ENCODE measurements at regions not wholly inside any gene's neighbourhood (a gene's known extent, or its start where the extent isn't known, plus 50 kb on each side); places are given as distances from the start of the nearest gene placed in this dataset.
"Not testable (repeated sequence)": the region's sequence is repeated elsewhere in the genome, so short reads cannot be mapped to it uniquely, and the experiment has no call there.

- no peak for DNase-seq (ENCODE audit: low spot score)
Observed at GRCh38 chr21:25240974-25241373, 366.3 kb downstream of the MRPL39 start.

DNA sequence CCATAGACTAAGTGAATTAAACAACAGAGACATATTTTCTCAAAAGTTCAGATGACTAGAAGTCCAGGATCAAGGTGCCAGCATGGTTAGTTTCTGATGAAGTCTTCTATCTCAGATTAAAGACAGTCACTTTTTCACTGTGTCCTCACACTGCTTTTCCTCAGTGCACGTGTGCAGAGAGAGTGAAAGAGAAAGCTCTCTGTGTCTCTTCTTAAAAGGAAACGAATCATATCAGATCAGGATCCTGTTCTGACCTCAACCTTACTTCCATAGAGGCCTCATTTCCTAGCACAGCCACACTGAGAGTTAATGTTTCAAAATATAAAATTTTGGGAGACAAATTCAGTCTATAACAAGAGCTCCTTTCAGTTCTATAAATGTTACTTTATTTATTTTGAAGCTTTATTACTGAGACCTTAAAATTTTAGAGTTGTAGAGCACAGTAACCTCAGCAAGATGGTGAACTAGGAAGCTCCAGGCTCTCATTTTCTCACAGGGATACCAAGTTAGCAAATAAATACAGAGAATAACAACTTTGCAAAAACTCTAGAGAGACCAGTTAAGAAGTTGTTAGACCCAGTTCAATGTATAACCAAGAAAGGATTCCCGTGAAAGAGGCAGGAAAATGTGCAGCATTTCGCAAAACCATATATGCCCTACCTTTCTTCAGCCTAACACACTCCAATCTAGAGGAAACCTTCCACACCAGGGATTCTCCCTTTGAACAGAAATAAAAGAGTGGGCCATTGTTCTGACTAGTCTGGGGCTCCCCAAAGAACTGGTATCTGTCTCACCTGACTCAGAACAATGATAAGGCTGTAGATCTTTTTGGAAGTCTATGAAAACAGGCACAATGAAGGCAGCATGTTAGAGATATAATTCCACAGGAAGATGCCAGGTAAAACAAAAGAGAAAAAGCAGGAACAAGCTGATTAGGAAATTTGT, 372.2 kb downstream of the MRPL39 start:
- no peak for DNase-seq (ENCODE audit: low spot score)

DNA sequence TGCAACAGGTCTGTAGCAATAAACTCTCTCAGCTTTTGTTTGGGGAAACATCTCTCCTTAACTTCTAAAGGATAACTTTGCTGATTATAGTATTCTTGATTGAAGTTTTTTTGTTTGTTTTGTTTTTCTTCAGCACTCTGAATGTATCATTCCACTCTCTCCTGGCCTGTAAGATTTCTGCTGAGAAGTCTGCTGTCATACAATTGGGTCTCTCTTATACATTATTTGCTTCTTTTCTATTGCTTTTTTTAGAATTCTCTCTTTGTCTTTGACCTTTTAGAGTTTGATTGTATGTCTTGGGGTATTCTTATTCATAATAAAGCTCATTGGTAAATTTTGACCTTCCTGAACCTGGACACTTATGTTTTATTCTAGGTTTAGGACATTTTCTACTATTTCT, 386.3 kb downstream of the MRPL39 start:
- no peak for DNase-seq (ENCODE audit: low spot score)

DNA sequence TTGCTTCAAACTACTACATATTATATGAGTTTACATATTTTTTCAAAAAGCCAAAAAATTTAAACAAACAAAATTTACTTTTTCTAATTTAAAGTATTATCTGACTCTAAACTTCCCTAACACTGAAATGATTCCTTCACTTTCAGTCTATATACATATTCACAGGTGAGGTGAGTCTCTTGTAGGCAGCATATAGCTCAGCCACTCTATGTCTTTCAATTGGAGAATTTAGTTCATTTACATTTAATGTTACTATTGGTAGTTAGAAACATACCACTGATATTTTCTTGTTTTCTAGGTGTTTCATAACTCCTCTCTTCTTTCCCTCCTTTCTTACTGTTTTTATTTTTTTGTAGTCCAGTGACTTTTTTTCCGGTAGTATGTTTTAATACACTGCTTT, 387.1 kb downstream of the MRPL39 start:
- DNase-seq (ENCODE audit: low spot score) = no peak

DNA sequence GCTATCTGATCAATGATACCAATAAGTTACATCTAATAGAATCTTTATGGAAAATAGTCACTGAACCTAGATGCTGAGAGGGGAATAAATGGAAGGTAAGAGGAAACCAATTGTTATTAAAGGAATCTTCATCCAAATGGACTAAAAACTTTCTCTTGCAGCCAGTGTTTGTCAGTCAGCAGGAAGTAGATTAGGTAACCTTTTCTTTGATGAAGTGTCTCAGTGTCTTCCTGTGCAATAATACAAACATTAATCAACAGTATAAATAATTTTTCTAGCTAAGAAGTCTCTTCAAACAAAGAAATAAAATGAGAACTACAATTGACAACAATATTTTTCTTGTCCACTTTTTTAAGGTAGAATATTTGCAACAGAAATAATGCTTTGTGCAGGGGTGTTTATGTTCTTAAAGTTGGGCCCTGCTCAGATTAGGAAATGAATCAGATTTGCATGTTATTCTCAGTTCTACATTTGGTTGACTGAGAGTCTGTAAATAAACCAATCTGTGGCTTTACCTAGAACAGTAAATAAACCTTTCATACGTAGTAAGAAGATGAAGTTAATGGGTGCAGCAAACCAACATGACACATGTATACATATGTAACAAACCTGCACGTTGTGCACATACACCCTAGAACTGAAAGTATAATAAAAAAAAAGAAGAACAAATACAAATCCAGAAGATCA, 391.4 kb downstream of the MRPL39 start:
- no peak for DNase-seq (ENCODE audit: low spot score)

GRCh38 chr21:25214676-25215075, 392.6 kb downstream of the MRPL39 start:
- DNase-seq (ENCODE audit: low spot score) = no peak

- no peak for DNase-seq (ENCODE audit: low spot score)
Observed at GRCh38 chr21:25199944-25200343, 407.3 kb downstream of the MRPL39 start.

GRCh38 chr21:25191141-25191540, 416.1 kb downstream of the MRPL39 start:
- DNase-seq (ENCODE audit: low spot score) = no peak

- no peak for DNase-seq (ENCODE audit: low spot score)
Observed at GRCh38 chr21:25189497-25189896, 417.8 kb downstream of the MRPL39 start.

GRCh38 chr21:25188677-25189079, 418.6 kb downstream of the MRPL39 start:
- no peak for DNase-seq (ENCODE audit: low spot score)

DNA sequence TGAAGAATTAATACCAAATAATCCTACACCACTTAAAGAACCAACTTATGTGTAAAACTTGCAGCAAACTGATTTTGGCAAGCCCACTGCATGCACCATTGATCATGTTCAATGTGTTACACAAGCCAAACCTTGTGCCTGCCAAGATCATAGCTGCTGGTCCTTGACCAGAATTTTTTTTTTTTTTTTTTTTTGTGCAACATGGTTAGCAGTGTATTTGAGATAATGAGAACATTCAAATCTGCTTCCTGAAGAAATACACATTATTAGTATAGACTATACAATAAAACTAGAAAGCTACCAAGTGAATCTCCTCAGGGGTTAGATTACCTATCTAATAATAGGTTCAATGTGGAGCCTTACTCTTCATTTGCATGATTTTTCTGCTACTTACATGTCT, 421.0 kb downstream of the MRPL39 start:
- DNase-seq (ENCODE audit: low spot score) = no peak

GRCh38 chr21:25183577-25183976, 423.7 kb downstream of the MRPL39 start:
- no peak for DNase-seq (ENCODE audit: low spot score)

- DNase-seq (ENCODE audit: low spot score) = not testable (repeated sequence)
Observed at GRCh38 chr21:25181690-25182089, 425.6 kb downstream of the MRPL39 start.

DNA sequence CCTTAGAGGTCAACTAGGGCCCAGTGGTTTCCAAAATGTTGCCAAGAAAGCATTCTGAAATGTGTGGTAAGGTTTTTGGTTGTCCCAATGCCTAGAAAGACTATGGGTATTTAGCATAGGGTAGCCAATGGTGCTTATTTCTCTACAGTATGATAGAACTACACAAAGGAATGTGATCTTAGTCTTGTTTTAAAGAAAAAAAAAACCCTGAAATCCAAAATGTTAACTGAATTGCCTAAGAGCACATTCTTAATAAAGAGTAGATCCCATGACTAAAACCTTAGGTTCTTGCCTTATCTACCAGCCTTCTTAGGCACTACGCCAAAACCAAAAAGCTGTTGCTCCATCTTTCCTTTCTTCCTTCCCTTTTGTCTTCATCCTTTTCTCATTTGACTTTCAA, 428.2 kb downstream of the MRPL39 start:
- DNase-seq (ENCODE audit: low spot score) = no peak

DNA sequence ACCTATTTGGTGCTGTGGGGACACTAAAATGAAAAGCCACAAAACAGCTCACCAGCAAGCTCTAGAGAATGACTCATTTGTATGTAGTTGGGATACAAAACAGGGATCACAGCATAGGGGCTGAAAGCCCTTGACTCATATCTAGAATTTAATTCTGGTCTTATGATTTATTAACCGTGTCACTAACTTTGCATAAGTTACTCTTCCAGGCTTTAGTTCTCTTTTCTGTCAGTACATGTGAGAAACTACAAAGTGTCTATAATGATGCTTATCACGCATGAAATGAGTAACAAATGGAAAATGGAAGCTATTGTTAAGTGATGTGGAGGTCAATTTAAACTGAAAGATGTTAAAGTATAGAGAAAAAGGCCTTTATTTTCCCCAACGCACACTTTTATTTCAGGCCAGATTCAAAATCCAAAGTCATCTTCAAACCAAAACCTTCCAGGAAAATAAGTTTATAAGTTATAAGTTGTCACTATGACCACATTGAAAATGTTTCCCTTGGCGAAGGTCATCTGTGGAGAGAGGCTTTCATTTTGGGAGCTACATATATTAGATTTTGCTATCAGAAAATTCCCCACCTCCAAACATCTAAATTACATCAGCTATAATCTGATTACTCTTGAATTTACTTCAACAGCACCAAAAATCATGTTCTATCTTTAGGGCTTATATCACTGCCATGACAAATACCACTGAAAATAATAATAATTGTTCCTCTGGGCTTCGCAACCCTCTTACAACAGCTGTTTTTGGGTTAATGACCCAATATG, 430.5 kb downstream of the MRPL39 start:
- DNase-seq (ENCODE audit: low spot score) = no peak

GRCh38 chr21:25175938-25176337, 431.3 kb downstream of the MRPL39 start:
- no peak for DNase-seq (ENCODE audit: low spot score)

GRCh38 chr21:25171438-25171837, 435.8 kb downstream of the MRPL39 start:
- no peak for DNase-seq (ENCODE audit: low spot score)

DNA sequence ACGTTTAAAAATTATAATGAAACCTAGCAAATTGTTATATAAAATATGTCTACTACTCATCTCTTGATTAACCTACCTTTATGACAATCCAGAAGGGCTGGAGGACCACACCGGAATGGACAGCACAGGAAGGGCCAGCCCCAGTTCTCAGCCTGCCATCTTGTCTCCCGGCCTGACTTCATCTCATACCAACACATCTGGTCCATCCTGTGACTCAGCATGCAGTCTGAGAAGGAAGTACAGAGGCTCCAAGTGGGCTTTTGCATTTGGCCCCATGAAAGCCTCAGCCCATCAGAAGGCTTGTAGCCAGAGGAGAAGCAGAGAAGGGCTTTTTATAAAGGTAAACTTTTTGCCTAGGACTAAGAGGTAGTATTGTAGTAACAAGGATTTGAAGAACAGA, 436.6 kb downstream of the MRPL39 start:
- no peak for DNase-seq (ENCODE audit: low spot score)

DNA sequence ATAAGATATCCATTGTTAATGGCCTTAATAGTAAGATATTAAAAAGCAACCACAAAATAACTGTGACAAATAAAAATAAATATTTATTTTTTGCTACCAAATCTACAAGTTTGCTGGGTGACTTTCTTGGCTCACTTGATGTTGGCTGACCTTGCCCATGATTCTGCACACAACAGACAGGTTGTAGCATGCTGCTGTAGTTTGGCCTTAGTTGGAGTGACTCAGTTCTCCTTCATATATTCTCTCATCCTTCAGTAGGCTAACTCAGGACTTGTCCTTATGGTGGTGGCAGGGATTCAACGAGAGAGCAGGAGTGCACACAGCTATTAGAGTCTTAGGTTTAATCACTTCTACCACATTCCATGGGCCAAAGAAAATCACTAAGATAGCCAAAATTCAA, 437.9 kb downstream of the MRPL39 start:
- no peak for DNase-seq (ENCODE audit: low spot score)

GRCh38 chr21:25166904-25167303, 440.4 kb downstream of the MRPL39 start:
- not testable (repeated sequence) for DNase-seq (ENCODE audit: low spot score)

GRCh38 chr21:25161571-25161970, 445.7 kb downstream of the MRPL39 start:
- DNase-seq (ENCODE audit: low spot score) = no peak

GRCh38 chr21:25155020-25155419, 452.3 kb downstream of the MRPL39 start:
- not testable (repeated sequence) for DNase-seq (ENCODE audit: low spot score)

DNA sequence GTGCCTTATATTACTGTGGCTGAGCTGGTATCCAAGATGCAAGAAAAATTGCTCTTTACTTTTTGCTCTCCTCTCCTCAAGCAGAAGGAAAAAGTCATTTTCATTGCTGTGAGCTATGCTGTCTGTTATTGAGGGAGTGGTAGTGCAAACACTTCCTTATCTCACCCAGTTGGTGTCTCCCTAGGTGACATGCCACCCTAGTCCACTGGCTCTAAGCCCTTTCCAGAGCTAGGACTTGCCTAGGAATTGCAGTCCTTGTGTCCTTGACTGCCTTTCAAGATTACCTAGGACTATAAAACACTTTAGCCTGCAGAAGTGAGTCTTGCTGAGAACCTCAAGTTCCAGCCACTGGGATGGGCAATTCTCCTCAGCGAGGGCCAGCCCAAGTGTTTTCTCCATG, 458.3 kb downstream of the MRPL39 start:
- no peak for DNase-seq (ENCODE audit: low spot score)
